Spleen (tissue), 11 donors: ENCODE measurements at regions not wholly inside any gene's neighbourhood (a gene's known extent, or its start where the extent isn't known, plus 50 kb on each side); places are given as distances from the start of the nearest gene placed in this dataset.

Experiments used
- DNase-seq: peaks from one replicate; pipeline ENCODE4 v3.0.0-alpha.2; 2020
- H3K27ac ChIP-seq, 8 donors: fragments of 200-600 bp; sonication (generic) in 7 of 8; 1 replicate in 4 of 8; 2 replicates in 4 of 8; pipeline versions ENCODE4 v1.5.0 to v1.8.0; 2016 to 2021; ENCODE audit warnings: inconsistent platforms in 4 of 8, mild to moderate bottlenecking in 4 of 8, moderate library complexity in 1 of 8
- H3K27me3 ChIP-seq, 7 donors: fragments of 200-600 bp; sonication (generic) in 6 of 7; replicated peaks in 1 of 7; 1 replicate in 4 of 7; 2 replicates in 3 of 7; pipeline versions ENCODE4 v1.5.0 to v1.8.0; 2016 to 2021; ENCODE audit warnings: inconsistent platforms in 3 of 7, mild to moderate bottlenecking in 1 of 7
- H3K36me3 ChIP-seq, 6 donors: fragments of 200-600 bp; sonication (generic) in 5 of 6; 1 replicate in 4 of 6; 2 replicates in 2 of 6; pipeline versions ENCODE4 v1.5.0 to v1.8.0; 2016 to 2021; ENCODE audit warnings: inconsistent platforms in 2 of 6
- H3K4me1 ChIP-seq, 6 donors: fragments of 200-600 bp; sonication (generic) in 5 of 6; 1 replicate in 3 of 6; 2 replicates in 3 of 6; pipeline versions ENCODE4 v1.5.0 to v1.8.0; 2016 to 2021; ENCODE audit warnings: inconsistent platforms in 3 of 6
- H3K4me3 ChIP-seq, 8 donors: fragments of 200-600 bp; sonication (generic) in 7 of 8; 1 replicate in 4 of 8; 2 replicates in 4 of 8; pipeline versions ENCODE4 v1.5.0 to v1.8.0; 2016 to 2021; ENCODE audit warnings: inconsistent platforms in 4 of 8, mild to moderate bottlenecking in 4 of 8, moderate library complexity in 2 of 8
- H3K9me3 ChIP-seq, 8 donors: fragments of 200-600 bp; sonication (generic) in 7 of 8; 1 replicate in 4 of 8; 2 replicates in 4 of 8; pipeline versions ENCODE4 v1.5.0 to v1.8.0; 2016 to 2021; ENCODE audit warnings: inconsistent platforms in 4 of 8
- POLR2A ChIP-seq, 3 donors: fragments of 450-650 bp; IDR thresholded peaks; one replicate each; pipeline ENCODE4 v1.5.1; 2017; ENCODE audit warnings: antibody characterized with exemption in 3 of 3, mild to moderate bottlenecking in 1 of 3
- POLR2AphosphoS5 ChIP-seq, 3 donors: sonication (generic); formaldehyde crosslinking; IDR thresholded peaks; one replicate each; pipeline ENCODE4 v1.5.1; 2017; ENCODE audit warnings: antibody characterized with exemption in 3 of 3
- WGBS, 5 donors: extraction: QIAGEN DNeasy Blood & Tissue Kit in 3 of 5; methylation state at CpG; one replicate each; pipeline versions ENCODE4 v1.1.5 to v1.1.7; 2013 to 2018; 5-methylcytosine and 5-hydroxymethylcytosine counted together
- intact Hi-C: fragments of 100-400 bp; cut with DNase I; formaldehyde crosslinking; loops from one replicate; pipeline ENCODE4 v1.15.0; 2023; ENCODE audit warnings: low total_unique reads
- TF ChIP-seq, protein P1 (sequence below), 11 experiments: fragments of 200-600 bp in 7 of 11; fragments of 450-650 bp in 4 of 11; sonication (generic) in 4 of 11; IDR thresholded peaks in 8 of 11; conservative IDR thresholded peaks in 3 of 11; 1 replicate in 7 of 11; 2 replicates in 4 of 11; pipeline versions ENCODE4 v1.4.0 to v1.8.0; 2016 to 2021; ENCODE audit warnings: antibody characterized with exemption in 11 of 11, inconsistent platforms in 4 of 11, mild to moderate bottlenecking in 1 of 11
- donor health status: healthy with polysubstance abuse.
- donor health status: DM: no; HTN: no; CAD: no; lungs with moderate emphysema.
- donor health status: DM: no; HTN: no; CAD: no.
- donor health status: Bipolar disorder and iron deficiency.
- donor health status: healthy.
- donor health status: DM: no; HTN: no; CAD: no.
- donor health status: DM: yes; HTN: yes; CAD: no.

- DNase-seq, result no peak
- 87 to 96% (median 92%) methylated on average over 5 of the region's 5 CpGs for WGBS, 5 donors
- TF ChIP-seq, protein P1, sequence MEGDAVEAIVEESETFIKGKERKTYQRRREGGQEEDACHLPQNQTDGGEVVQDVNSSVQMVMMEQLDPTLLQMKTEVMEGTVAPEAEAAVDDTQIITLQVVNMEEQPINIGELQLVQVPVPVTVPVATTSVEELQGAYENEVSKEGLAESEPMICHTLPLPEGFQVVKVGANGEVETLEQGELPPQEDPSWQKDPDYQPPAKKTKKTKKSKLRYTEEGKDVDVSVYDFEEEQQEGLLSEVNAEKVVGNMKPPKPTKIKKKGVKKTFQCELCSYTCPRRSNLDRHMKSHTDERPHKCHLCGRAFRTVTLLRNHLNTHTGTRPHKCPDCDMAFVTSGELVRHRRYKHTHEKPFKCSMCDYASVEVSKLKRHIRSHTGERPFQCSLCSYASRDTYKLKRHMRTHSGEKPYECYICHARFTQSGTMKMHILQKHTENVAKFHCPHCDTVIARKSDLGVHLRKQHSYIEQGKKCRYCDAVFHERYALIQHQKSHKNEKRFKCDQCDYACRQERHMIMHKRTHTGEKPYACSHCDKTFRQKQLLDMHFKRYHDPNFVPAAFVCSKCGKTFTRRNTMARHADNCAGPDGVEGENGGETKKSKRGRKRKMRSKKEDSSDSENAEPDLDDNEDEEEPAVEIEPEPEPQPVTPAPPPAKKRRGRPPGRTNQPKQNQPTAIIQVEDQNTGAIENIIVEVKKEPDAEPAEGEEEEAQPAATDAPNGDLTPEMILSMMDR (IDR thresholded peaks at IDR 0.05 in 8 of 11, conservative IDR thresholded peaks at IDR 0.05 in 3 of 11), result no peak
- no peak for TF ChIP-seq POLR2A (IDR thresholded peaks at IDR 0.05)
- no peak for TF ChIP-seq POLR2AphosphoS5 (IDR thresholded peaks at IDR 0.05)
- intact Hi-C loops, result no loop called here
- H3K27ac ChIP-seq, result no peak overlapping the region
- no peak overlapping the region for H3K4me3 ChIP-seq
- H3K9me3 ChIP-seq, result peaks cover 0 to 11% (median 0%) of the 10 kb centered on the region in 8 donors
- no peaks in the 10 kb centered on the region for H3K4me1 ChIP-seq
- H3K27me3 ChIP-seq, result no peaks in the 10 kb centered on the region
- H3K36me3 ChIP-seq, result no peaks in the 10 kb centered on the region
Measured at GRCh38 chr9:26142201-26142600, 464.0 kb upstream of the TUSC1 start.

DNA sequence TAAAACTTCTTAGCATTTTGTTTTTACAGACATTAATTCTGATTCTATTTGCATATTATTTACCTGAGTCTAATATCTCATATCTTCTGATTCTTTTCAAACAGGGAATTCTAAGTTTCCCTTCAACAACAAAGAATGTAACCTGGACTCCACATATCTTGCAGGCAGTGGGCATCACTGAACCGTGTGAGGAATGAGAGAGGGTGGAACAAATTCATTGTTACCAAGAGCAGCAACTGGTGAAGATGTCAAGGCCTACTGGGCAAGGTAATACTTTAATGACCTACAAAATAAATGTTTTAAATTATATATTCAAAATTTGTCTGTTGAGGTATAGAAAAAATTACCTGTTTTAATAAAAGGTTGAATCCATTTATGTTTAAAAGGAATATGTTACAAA lies 455.3 kb upstream of the TUSC1 start:
- DNase-seq, result no peak
- intact Hi-C loops, result no loop called here
- Histone ChIP-seq H3K4me3 (no peak overlapping the region), H3K9me3 (peaks cover 0 to 6% (median 0%) of the 10 kb centered on the region in 8 donors), H3K4me1 (no peaks in the 10 kb centered on the region), H3K36me3 (no peaks in the 10 kb centered on the region), H3K27me3 (no peaks in the 10 kb centered on the region), H3K27ac (no peak overlapping the region)
- no peak for TF ChIP-seq POLR2AphosphoS5 (IDR thresholded peaks at IDR 0.05)
- WGBS, 5 donors, result 55 to 76% (median 57%) methylated on average over 1 of the region's 1 CpG

DNA sequence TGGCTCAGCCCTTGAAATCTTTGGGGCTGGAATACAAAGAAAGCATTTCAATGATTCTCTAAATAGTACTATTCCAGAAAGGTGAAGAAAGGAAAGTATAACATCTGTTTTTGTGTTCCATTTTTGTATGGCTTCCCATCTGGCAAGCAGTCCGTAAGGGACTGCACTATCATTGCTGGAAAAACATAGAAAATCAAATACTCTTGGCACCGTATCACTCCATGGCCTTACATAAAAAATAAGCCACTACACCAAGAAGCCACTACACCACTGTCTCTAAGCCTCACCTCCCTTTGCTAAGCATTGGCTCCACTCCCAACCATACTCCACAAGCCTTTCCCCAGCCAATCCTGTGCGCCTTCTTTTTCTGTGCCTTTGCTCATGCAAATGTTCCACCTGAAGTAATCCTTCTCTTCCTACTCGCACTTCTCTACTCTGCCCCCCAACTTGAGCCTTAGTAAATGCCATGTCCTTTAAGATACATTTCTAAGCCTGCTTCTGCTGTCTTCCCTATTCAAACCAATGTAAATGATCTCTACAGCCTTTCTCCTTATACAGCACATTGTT lies 454.6 kb upstream of the TUSC1 start:
- intact Hi-C loops, result no loop called here
- Histone ChIP-seq H3K4me3 (no peak overlapping the region), H3K4me1 (no peaks in the 10 kb centered on the region), H3K27me3 (no peaks in the 10 kb centered on the region), H3K27ac (no peak overlapping the region), H3K36me3 (no peaks in the 10 kb centered on the region), H3K9me3 (peaks cover 0 to 6% (median 0%) of the 10 kb centered on the region in 8 donors)
- TF ChIP-seq POLR2AphosphoS5 (IDR thresholded peaks at IDR 0.05), result no peak
- no peak for TF ChIP-seq POLR2A (IDR thresholded peaks at IDR 0.05)
- TF ChIP-seq, protein P1 (IDR thresholded peaks at IDR 0.05 in 8 of 11, conservative IDR thresholded peaks at IDR 0.05 in 3 of 11), result no peak
- no peak for DNase-seq
- WGBS, 5 donors, result 81 to 94% (median 85%) methylated on average over 4 of the region's 4 CpGs

GRCh38 chr9:26131886-26132285 lies 453.6 kb upstream of the TUSC1 start:
- Histone ChIP-seq H3K36me3 (no peaks in the 10 kb centered on the region), H3K9me3 (peaks cover 0 to 6% (median 0%) of the 10 kb centered on the region in 8 donors), H3K27me3 (no peaks in the 10 kb centered on the region), H3K4me3 (no peak overlapping the region), H3K27ac (no peak overlapping the region), H3K4me1 (no peaks in the 10 kb centered on the region)
- 84 to 92% (median 90%) methylated on average over 1 of the region's 1 CpG for WGBS, 5 donors
- intact Hi-C loops, result no loop called here
- TF ChIP-seq POLR2A (IDR thresholded peaks at IDR 0.05), result no peak
- TF ChIP-seq, protein P1 (IDR thresholded peaks at IDR 0.05 in 8 of 11, conservative IDR thresholded peaks at IDR 0.05 in 3 of 11), result no peak
- no peak for TF ChIP-seq POLR2AphosphoS5 (IDR thresholded peaks at IDR 0.05)
- no peak for DNase-seq

- DNase-seq, result no peak
Measured at GRCh38 chr9:26129217-26129616, 451.0 kb upstream of the TUSC1 start.

More at GRCh38 chr9:26129217-26129616, 451.0 kb upstream of the TUSC1 start:
- H3K36me3 ChIP-seq, result no peaks in the 10 kb centered on the region
- no peak overlapping the region for H3K4me3 ChIP-seq
- H3K4me1 ChIP-seq, result no peaks in the 10 kb centered on the region
- intact Hi-C loops, result no loop called here
- H3K27ac ChIP-seq, result no peak overlapping the region
- TF ChIP-seq, protein P1 (IDR thresholded peaks at IDR 0.05 in 8 of 11, conservative IDR thresholded peaks at IDR 0.05 in 3 of 11), result no peak
- no peak for TF ChIP-seq POLR2A (IDR thresholded peaks at IDR 0.05)
- TF ChIP-seq POLR2AphosphoS5 (IDR thresholded peaks at IDR 0.05), result no peak
- no peaks in the 10 kb centered on the region for H3K27me3 ChIP-seq
- WGBS, 5 donors, result 70 to 86% (median 79%) methylated on average over 2 of the region's 2 CpGs
- H3K9me3 ChIP-seq, result peaks cover 0 to 6% (median 0%) of the 10 kb centered on the region in 8 donors
